Tongue (tissue), 1 donor: ENCODE measurements at regions not wholly inside any gene's neighbourhood (a gene's known extent, or its start where the extent isn't known, plus 50 kb on each side); places are given as distances from the start of the nearest gene placed in this dataset.

Source experiments
- DNase-seq: peaks from one replicate; pipeline ENCODE4 v3.0.0-alpha.2; 2015

- DNase-seq = no peak
These were observed 140.7 kb upstream of the MCHR2 start for GRCh38 chr6:100134703-100135102.

DNA sequence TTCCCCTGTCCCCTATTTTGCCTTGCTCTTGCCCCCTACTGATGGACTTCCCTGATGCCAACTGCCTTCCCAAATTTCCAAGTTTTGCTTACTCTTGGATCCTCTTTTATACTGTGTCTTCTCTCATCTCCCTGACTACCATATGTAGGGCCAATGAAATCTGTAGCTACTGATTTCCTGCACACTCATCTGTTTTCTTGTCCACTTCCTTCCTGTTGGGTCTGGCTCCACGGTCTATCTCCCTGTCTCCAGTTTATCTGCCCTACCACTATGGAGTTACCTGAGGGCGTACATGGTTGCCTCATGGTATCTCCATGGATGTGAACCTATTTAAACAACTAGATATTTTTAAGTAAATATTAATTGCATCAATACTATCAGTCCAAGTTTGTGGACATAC is 140.3 kb upstream of the MCHR2 start:
- DNase-seq = no peak

GRCh38 chr6:100132005-100132404 is 138.0 kb upstream of the MCHR2 start:
- no peak for DNase-seq

- DNase-seq = no peak
These were observed 136.6 kb upstream of the MCHR2 start for GRCh38 chr6:100130630-100131029.

- no peak for DNase-seq
These were observed 132.9 kb upstream of the MCHR2 start for GRCh38 chr6:100126790-100127484.

DNA sequence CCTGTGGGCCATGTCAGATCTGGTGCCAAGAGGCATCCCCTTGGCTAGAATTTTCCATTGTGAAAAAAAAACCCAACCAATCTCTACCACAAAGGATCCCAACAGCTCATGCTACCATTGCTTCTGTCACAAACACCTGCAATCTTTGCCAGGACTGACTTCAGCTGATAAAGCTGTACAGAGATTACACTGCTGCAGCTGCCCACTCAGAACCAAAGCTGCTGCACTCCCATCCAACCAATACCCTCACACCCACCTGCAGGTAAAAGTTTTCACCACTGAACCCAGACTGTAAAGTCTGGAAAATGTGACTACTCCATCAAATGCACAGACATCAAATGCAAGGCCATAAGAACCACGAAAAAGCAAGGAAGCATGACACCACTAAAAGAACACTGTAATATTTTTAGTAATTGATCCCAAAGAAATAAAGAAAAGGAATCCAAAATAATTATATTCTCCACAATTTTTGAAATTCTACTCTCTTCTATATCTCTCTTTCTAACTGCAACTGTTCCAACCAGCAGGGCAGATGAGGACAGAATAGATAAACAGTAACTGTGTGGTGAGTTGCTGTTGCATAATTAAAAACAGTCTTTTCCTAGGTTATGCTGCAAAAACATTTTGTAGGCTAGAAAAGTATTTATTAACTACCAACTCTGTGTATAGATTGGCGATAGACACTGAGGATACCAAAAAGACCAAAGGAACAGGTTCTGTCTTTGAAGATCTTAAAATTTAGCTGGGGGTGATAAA is 128.0 kb upstream of the MCHR2 start:
- no peak for DNase-seq

GRCh38 chr6:100119261-100119660 is 125.2 kb upstream of the MCHR2 start:
- DNase-seq = no peak

GRCh38 chr6:100118301-100118700 is 124.3 kb upstream of the MCHR2 start:
- no peak for DNase-seq

DNA sequence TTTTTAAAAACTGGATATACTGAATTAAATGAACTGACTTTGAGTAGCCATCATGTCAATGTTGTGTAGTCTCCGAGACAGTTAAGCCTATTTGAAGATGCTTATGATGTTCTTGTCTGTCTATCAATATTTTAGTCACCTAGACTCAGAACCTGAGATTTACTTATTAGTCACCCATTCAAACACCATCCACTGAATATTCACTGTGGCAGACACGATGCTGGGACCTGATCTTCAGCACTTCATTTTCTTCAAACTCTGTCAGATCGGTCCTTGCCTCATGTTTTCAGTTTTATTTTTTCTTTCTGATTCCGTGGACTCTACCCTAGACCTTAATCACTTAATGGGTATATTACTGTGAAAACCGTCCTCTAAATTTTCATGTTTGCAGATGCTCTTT is 123.7 kb upstream of the MCHR2 start:
- DNase-seq = no peak

- DNase-seq = peak; percentile 82
These were observed 122.6 kb upstream of the MCHR2 start for GRCh38 chr6:100116411-100117194.

DNA sequence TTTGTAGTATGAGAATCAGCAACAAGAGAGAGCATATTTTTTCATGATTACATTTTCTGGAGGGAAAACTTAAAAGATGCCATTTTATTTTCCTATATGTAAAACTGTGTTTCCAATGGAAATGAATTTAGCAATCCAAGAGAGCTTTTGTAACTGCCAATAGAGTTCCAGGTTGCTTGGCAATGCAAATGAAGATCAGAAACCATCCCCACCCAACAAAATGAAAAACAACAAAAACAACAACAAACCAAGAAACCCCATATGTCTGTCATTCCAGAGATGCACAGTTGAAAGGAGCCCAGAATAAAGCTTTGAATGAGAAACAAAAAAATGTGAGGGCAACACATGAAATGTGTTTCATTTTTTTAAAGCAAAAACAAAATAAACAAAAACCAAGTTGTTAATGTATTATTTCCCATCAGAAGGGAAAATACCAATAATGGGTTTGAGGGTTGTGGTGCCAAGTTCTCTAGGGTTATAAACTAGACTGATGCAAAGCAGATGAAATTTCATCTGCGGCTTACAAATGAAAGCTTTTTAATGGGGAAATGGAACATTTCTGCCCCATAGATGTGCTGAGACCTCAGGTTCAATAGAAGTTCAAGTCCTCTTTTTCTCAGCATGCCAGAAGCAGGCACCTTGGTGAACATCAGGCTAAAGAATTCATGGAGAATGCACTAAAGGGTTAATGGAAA is 121.5 kb upstream of the MCHR2 start:
- no peak for DNase-seq

DNA sequence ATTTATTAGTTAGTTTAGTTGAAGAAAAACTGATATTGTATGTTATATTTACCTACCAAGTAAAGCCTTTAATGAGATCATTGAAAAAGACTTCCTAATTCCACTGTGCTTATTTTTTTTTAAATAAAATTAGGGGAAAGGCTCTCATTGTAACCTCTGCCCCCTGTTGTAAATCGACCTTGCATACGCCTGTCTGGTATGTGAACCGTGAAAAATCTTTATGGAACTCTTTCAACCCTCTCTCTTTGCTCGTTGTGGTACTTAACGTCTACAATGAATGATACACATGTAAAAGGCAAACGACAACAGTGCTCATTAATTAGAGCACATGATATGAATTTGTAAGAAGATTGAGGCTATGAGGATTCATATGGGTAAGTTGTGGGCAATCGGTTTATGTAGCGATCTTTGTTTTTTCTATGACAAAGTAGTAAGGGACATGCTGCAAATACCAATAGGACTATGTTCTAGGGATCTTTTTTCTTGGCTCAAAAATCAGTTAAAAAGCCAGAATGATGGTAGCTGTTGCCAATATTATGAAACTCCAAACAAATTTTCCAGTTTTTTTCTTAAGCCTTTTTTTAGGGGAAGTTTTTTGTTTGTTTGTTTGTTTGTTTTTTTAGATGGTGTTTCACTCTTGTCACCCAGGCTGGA is 119.0 kb upstream of the MCHR2 start:
- no peak for DNase-seq

GRCh38 chr6:100105919-100106529 is 112.0 kb upstream of the MCHR2 start:
- DNase-seq = no peak

GRCh38 chr6:100105138-100105537 is 111.1 kb upstream of the MCHR2 start:
- no peak for DNase-seq

GRCh38 chr6:100103931-100104330 is 109.9 kb upstream of the MCHR2 start:
- no peak for DNase-seq

- DNase-seq = no peak
These were observed 109.2 kb upstream of the MCHR2 start for GRCh38 chr6:100103194-100103593.

DNA sequence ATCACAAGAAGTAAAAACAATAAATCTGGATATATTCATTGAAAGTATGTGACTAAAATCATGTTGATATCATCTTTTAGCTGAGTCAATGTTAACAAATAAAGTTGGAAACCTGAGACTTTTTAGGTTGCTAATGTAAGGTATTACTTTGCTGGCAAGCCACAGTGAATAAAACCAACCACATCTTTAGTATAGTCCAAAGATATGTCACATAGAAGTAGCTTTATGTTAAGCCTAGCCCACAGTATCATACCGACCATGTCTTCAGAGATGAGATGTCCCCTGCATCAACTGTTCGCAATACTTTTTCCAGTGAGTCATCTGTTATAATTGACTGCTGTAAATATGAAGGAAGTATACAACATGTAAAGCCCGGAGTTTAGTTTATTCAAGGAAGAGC is 107.6 kb upstream of the MCHR2 start:
- no peak for DNase-seq

GRCh38 chr6:100100776-100101175 is 106.8 kb upstream of the MCHR2 start:
- no peak for DNase-seq

DNA sequence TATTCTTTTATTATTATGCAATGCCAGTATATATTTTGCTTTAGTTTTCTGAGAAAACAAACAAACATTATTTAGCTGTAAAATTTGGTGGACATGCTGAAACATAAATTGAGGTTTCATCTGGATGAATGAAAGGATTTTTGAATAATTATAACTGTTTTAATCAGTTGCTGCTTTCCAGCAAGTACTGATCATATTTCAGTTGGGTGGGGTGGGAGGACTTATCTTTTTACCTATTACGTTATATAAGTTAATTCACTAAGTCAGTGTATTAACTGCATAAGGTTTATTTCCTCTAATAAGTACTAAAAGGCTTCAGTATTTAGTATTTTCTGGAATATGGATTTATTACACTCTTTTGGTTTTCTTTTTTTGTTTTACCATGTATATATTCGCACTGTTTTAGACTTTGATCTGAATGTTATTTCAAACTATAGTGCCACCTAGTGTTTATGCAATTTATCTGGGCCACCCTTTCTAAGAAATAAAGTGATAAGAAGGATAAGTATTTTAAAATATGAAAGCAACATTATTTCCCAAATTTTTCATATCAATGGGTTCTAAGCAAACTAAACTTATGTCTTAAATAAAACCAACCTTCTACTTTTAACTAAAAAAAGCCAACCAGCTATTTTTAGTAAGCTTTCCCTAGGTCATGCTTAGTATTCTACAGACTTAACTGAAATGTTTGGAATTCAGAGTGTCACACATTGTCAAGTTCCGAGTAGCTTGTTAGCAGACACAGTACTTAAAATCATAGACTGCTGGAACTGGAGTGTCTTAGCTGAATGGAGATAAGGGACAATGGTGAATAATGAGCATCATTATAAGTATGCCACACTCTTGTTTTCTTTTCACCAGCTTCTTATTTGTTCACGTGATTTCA is 105.4 kb upstream of the MCHR2 start:
- peak; percentile 35 for DNase-seq

- DNase-seq = no peak
These were observed 102.9 kb upstream of the MCHR2 start for GRCh38 chr6:100096936-100097335.

DNA sequence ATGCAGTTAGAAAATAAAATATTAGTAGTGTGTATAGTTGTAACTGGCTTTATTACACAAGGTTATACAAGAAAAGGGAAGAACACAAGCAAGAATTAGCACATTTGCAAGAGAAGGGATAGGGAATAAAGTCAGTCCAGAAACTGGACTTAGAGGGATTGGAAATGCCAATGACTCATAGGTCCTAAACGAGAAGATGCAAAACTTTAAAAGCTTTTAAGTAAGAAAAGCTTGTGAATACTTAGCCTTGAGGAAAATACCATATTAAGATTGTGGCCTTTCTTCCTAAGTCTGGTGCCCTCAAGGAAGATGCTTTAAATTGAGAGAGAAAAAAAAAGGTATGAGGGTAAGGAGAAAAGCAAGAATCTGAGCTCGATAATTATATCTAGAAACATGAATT is 102.3 kb upstream of the MCHR2 start:
- no peak for DNase-seq
